Upper lobe of right lung (tissue), 1 donor: ENCODE measurements at regions not wholly inside any gene's neighbourhood (a gene's known extent, or its start where the extent isn't known, plus 50 kb on each side); places are given as distances from the start of the nearest gene placed in this dataset.

Experiments used
- ATAC-seq: fragments of 200-7000 bp; cut with Tn5 transposase; one replicate; pipeline ENCODE4 v1.9.1; 2020; ENCODE audit warnings: mild to moderate bottlenecking, moderate library complexity
- DNase-seq: peaks from one replicate; pipeline ENCODE4 v3.0.0-alpha.2; 2020
- H3K27ac ChIP-seq: fragments of 200-600 bp; one replicate; pipeline ENCODE4 v1.8.0; 2022
- H3K27me3 ChIP-seq: fragments of 200-600 bp; one replicate; pipeline ENCODE4 v1.8.0; 2022; ENCODE audit warnings: mild to moderate bottlenecking
- H3K36me3 ChIP-seq: fragments of 200-600 bp; one replicate; pipeline ENCODE4 v1.8.0; 2022
- H3K4me1 ChIP-seq: fragments of 200-600 bp; one replicate; pipeline ENCODE4 v1.8.0; 2022
- H3K4me3 ChIP-seq: fragments of 200-600 bp; one replicate; pipeline ENCODE4 v1.8.0; 2022; ENCODE audit warnings: mild to moderate bottlenecking
- H3K9me3 ChIP-seq: fragments of 200-600 bp; one replicate; pipeline ENCODE4 v1.8.0; 2022
- CTCF ChIP-seq: fragments of 200-600 bp; IDR thresholded peaks from one replicate; pipeline ENCODE4 v1.8.0; 2022; ENCODE audit warnings: antibody characterized with exemption
- intact Hi-C: fragments of 100-400 bp; cut with DNase I; formaldehyde crosslinking; loops from one replicate; pipeline ENCODE4 v1.11.0; 2022
- donor health status: DM: no; HTN: yes; CAD: no; lungs with severe emphysema.

DNA sequence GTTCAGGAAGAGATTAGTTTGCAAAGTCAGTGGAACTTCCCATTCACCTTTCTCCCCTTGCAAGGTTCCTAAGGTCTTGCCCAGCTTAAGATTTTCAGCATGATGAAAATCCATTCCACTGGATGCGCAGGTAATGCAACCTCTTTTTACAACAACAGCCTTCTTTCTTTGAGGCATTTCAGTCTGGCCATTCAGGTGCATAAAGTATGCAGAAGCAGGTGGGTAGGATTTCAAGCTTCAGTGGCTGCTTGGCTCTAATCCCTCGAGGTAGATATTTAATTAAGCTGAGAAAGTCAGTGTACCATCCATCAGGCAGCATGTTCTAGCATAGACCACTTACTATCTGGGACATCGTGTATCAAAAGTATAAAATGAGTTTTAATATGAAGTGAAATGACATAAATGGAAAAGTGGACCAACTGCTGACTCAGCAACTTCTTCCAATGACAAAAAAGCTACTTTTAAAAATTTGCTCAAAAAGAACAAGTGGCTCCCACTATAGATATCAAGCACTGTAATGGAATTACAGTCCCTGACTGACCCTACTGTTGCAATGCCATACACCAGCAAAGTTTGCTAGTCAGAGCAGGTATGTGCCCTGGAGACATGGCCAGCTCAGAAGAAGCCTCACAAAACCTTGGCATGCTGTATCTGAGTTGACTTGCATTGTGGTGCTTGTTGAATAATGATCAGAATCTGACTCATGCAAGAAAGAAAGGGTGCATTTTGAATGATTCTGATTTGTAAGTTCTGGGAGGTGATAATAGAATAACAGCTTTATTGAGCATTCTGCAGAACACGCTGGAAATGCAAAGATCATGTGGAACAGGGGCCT is 459.9 kb upstream of the MCTP2 start:
- Histone ChIP-seq H3K36me3 (no peaks in the 10 kb centered on the region), H3K27me3 (no peaks in the 10 kb centered on the region), H3K9me3 (no peaks in the 10 kb centered on the region), H3K4me3 (no peak overlapping the region), H3K4me1 (no peaks in the 10 kb centered on the region), H3K27ac (no peak overlapping the region)
- DNase-seq, result no peak
- intact Hi-C loops, result no loop called here
- no peak for ATAC-seq
- no peak for TF ChIP-seq CTCF

DNA sequence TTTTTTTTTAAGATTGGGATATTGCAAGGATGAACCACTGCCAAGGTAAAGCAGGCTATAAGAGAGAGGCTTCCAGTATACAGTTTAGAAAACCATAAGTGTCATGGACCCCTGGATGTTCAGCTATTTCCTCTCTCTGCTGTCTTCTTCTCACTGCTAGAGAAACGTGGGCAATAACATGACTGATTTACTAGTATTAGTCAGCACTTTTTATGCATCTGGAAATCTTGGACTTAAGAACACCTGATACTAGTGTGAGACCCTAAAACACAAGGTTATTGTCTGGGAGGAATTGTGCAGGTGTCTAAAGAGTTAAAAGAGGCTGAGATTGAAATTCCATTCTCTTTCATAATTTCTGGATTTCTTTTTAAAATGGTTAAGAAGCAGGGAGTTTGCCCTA is 460.6 kb upstream of the MCTP2 start:
- DNase-seq (no peak), ATAC-seq (no peak)
- Histone ChIP-seq H3K4me3 (no peak overlapping the region), H3K27me3 (no peaks in the 10 kb centered on the region), H3K4me1 (no peaks in the 10 kb centered on the region), H3K27ac (no peak overlapping the region), H3K9me3 (no peaks in the 10 kb centered on the region), H3K36me3 (no peaks in the 10 kb centered on the region)
- TF ChIP-seq CTCF, result no peak
- intact Hi-C loops, result no loop called here

- no peak for TF ChIP-seq CTCF
Measured at GRCh38 chr15:93762036-93762435, 469.3 kb upstream of the MCTP2 start.

GRCh38 chr15:93759629-93760028 is 471.7 kb upstream of the MCTP2 start:
- Histone ChIP-seq H3K27me3 (no peaks in the 10 kb centered on the region), H3K4me1 (no peaks in the 10 kb centered on the region), H3K4me3 (no peak overlapping the region), H3K9me3 (no peaks in the 10 kb centered on the region), H3K36me3 (no peaks in the 10 kb centered on the region), H3K27ac (no peak overlapping the region)
- intact Hi-C loops, result no loop called here
- DNase-seq (no peak), ATAC-seq (no peak)
- TF ChIP-seq CTCF, result no peak

More at GRCh38 chr15:93762036-93762435, 469.3 kb upstream of the MCTP2 start:
- DNase-seq (no peak), ATAC-seq (no peak)
- H3K4me1 ChIP-seq, result no peaks in the 10 kb centered on the region
- no peaks in the 10 kb centered on the region for H3K36me3 ChIP-seq
- no peak overlapping the region for H3K4me3 ChIP-seq
- intact Hi-C loops, result no loop called here
- H3K27ac ChIP-seq, result no peak overlapping the region
- H3K27me3 ChIP-seq, result no peaks in the 10 kb centered on the region
- H3K9me3 ChIP-seq, result no peaks in the 10 kb centered on the region

DNA sequence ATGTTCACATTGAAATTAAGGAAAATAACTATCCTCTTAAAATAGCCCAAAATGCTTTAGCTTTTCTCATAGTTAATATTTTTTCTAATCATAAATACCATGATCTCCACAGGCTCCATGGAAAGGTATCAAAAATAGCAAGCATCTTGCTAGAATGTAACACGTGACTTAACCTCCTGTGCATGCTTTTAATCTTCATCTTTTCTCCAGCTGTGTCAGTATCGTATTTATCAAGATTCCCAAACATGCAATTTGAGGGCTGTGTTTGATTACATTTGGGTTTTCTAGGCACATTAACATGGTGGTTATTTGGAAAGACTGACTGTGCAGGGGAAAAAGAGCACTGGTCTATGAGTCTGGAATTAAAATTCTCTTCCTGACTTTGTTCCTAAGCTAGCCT is 472.5 kb upstream of the MCTP2 start:
- H3K27me3 ChIP-seq, result no peaks in the 10 kb centered on the region
- intact Hi-C loops, result no loop called here
- no peaks in the 10 kb centered on the region for H3K36me3 ChIP-seq
- H3K27ac ChIP-seq, result no peak overlapping the region
- no peak for TF ChIP-seq CTCF
- H3K4me1 ChIP-seq, result no peaks in the 10 kb centered on the region
- H3K4me3 ChIP-seq, result no peak overlapping the region
- no peaks in the 10 kb centered on the region for H3K9me3 ChIP-seq
- DNase-seq, result no peak
- no peak for ATAC-seq
